HG02943 (cell line): ENCODE measurements at regions not wholly inside any gene's neighbourhood (a gene's known extent, or its start where the extent isn't known, plus 50 kb on each side); places are given as distances from the start of the nearest gene placed in this dataset.
"Not testable (repeated sequence)": the region's sequence is repeated elsewhere in the genome, so short reads cannot be mapped to it uniquely, and the experiment has no call there.

ENCODE experiments used
- ATAC-seq: cut with Tn5 transposase; IDR thresholded peaks from one replicate; pipeline ENCODE4 v1.9.1; 2021; ENCODE audit warnings: mild to moderate bottlenecking, low read depth, moderate library complexity; ENCODE audit not compliant: unreplicated experiment

GRCh38 chr2:241999184-241999583 lies 129.7 kb downstream of the RTP5 start:
- no peak for ATAC-seq

DNA sequence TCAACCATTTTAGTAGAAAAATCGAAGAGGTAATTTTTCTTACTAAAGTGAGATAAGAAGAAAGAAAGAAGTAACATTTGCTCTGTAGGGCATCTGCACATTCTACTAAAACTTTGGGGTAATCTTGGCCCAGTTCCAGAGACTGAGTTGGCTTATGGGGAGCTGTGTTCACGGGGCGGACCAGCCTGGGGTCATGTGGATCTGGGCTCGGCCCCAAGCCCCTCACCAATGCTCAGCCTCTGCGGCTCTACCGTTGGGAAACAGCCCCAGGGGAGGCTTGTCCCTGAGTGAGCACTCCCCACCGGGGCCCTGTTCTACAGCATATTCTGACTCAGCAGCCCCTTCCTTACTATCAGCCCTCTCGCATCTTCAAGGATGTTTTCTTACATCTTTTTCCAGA lies 132.3 kb downstream of the RTP5 start:
- no peak for ATAC-seq

- ATAC-seq: no peak
Measured at GRCh38 chr2:242002944-242003343, 133.4 kb downstream of the RTP5 start.

- no peak for ATAC-seq
Measured at GRCh38 chr2:242004223-242004901, 134.8 kb downstream of the RTP5 start.

GRCh38 chr2:242004902-242005230 lies 135.3 kb downstream of the RTP5 start:
- ATAC-seq: no peak

DNA sequence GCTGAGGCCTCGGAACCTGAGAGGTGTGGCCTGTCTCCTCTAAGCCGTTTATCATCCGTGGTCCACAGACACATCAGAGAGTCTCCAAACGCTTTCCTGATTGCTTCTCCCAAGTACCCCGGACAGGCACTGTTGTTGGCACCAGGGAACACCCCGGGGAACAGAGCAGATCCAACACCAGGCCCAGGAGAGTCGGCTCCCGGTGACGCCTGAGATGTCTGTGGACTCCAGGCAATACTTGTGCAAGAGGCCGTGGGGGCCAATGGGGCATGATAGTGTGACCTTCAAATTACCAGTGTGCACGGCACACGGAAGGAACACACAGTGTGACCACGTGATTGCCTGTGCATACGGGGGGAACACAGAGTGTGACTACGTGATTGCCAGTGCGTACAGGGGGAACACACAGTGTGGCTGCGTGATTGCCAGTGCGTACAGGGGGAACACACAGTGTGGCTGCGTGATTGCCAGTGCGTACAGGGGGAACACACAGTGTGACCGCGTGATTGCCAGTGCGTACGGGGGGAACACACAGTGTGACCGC lies 136.6 kb downstream of the RTP5 start:
- ATAC-seq: not testable (repeated sequence)

DNA sequence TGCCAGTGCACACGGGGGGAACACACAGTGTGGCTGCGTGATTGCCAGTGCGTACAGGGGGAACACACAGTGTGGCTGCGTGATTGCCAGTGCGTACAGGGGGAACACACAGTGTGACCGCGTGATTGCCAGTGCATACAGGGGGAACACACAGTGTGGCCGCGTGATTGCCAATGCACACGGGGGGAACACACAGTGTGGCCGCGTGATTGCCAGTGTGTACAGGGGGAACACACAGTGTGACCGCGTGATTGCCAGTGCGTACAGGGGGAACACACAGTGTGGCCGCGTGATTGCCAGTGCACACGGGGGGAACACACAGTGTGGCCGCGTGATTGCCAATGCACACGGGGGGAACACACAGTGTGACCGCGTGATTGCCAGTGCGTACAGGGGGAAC lies 139.4 kb downstream of the RTP5 start:
- not testable (repeated sequence) for ATAC-seq

- ATAC-seq: not testable (repeated sequence)
Measured at GRCh38 chr2:242009846-242010245, 140.3 kb downstream of the RTP5 start.

DNA sequence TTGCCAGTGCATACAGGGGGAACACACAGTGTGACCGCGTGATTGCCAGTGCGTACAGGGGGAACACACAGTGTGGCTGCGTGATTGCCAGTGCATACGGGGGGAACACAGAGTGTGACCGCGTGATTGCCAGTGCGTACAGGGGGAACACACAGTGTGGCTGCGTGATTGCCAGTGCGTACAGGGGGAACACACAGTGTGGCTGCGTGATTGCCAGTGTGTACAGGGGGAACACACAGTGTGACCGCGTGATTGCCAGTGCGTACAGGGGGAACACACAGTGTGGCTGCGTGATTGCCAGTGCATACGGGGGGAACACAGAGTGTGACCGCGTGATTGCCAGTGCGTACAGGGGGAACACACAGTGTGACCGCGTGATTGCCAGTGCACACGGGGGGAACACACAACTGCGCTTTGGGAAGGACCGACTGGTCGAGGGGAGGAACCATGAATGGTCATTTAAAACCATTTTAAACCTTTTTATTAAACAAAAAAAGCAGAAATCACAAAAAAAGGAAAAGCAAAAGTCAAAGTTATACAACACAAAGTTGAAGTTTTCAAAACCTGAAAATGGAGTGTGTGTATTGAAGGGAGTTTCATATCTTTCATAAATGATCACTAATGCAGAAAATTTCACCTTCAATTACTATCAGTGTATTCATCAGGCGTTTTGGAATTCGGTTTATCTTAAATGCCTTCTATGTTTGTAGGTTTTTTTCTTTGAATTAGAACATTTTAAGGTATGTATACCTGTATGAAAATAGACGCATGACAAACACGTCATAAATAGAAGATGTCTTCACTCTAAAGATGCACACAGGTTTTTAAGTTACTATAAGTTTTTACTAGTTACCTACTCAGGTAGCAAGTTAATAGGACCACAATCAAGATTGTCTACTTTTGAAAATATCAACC lies 141.0 kb downstream of the RTP5 start:
- not testable (repeated sequence) for ATAC-seq

GRCh38 chr2:242011167-242011513 lies 141.6 kb downstream of the RTP5 start:
- ATAC-seq: no peak

GRCh38 chr2:242011516-242011915 lies 142.0 kb downstream of the RTP5 start:
- ATAC-seq: no peak

GRCh38 chr2:242011991-242012764 lies 142.6 kb downstream of the RTP5 start:
- no peak for ATAC-seq

DNA sequence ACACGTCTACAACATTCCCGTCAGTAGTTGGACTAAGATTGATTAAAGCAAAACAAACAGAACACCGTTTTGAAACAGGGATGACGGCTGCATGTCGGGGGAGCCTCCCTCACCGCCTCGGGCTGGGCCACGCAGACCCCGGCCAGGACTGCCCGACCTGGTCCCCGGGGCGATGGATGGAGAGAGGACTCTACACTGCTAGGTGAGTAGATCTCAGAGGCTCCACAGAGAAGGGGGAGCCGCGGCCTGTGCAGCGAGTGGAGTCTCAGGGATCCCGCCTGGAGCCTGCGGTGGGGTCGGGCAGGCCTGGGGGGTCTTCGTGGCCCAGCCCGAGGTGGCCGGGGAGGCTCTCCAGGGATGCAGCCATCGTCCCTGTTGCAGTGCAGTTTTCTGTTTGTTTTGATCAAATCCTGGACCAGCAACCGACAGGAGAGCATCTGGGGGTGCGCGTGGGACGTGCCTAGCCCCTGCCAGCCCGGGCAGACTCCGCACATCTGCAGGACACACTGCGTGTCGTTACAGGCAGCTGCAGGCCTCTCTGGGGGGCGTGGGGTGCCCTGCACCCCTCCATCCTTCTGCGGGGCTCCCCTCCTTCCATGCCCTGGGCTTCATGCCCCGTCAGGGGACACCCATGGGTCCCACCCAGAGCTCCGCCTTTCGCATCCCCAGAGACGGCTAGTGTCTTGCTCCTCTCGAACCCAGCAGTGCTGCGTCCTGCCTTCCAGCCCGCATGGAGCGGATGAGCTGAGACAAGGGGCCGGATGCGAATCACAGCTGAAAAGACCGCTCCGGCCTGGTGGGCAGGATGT lies 143.6 kb downstream of the RTP5 start:
- no peak for ATAC-seq

DNA sequence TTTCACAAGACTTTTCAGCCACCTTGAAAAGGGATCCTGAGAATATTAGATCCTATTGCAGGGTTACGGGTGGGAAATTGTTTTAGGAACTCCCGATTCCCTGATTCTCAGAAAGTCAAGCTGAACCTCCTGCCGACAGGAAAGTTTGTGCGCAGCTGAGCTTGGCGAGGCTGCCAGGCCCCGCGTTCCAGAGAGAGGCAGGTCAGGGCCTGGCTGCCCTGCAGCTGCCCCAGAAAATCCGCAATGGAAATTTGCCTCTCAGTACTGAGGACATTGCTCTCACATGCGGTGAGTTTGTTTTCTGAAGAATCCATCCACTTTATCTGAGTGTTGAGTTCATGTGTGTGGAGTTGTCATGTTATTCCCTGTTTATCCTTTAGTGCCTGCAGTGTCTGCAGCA lies 144.2 kb downstream of the RTP5 start:
- ATAC-seq: no peak

DNA sequence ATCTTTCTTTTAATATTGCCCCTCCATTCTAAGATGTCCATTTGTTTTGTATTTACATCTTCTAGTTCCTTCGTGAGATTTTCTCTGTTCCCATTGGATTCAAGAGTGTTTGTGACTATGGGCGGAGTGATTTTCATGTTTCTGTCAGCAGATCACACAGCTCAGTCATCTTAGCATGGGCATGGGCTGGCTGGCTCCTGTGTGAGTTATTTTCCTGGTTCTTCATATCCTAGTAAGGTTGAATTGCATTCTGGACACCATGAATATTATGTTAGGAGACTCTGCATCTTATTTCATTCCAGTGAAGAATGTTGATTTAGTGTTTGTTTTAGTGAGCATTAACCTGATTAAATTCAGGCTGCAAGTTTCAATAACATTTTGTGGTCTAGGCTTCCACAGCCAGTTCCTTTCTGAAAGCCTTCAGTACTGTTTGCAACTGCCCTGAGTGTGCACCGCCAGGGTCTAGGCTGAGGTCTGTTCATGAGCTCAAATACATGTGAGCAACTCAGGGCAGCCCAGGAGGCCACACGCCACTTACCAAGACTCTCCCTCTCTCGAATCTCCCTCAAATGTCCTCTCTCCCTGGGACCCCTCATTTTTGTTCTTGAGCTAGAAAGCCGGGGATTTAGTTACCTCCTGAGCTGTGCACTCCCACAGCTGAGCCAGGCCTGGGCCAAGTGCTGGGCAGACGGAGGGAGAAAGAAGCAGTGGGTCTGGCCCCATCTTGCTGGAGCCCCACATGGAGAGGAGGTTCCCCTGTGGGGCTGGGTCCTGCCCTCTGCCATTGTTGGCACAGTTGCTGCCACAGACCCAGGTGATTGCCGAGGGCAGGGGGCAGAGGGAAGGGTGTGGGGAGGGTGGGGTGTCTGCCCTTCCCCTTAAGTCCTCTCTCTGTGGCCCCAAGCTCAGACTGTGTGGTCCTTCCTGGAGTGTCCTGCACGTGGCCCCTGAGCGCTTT lies 145.9 kb downstream of the RTP5 start:
- no peak for ATAC-seq

GRCh38 chr2:242017086-242017485 lies 147.6 kb downstream of the RTP5 start:
- no peak for ATAC-seq

GRCh38 chr2:242018416-242018815 lies 148.9 kb downstream of the RTP5 start:
- not testable (repeated sequence) for ATAC-seq

GRCh38 chr2:242019344-242019743 lies 149.8 kb downstream of the RTP5 start:
- no peak for ATAC-seq
